K562 (cell line): ENCODE measurements at regions not wholly inside any gene's neighbourhood (a gene's known extent, or its start where the extent isn't known, plus 50 kb on each side); places are given as distances from the start of the nearest gene placed in this dataset.

ENCODE experiments used
- CXXC5 ChIP-seq: fragments of 250-450 bp; sonication (Bioruptor Pico); IDR thresholded peaks from 2 replicates; pipeline ENCODE4 v1.8.0; 2022; ENCODE audit warnings: inconsistent platforms, mild to moderate bottlenecking, moderate library complexity
- HCFC1 ChIP-seq: IDR thresholded peaks from 2 replicates; pipeline ENCODE4 v1.6.1; 2012; ENCODE audit warnings: low read depth, low read length, improper control_type of control experiment
- HDAC2 ChIP-seq: fragments of 450-650 bp; IDR thresholded peaks from 2 replicates; pipeline ENCODE4 v1.6.1; 2016; ENCODE audit warnings: mild to moderate bottlenecking
- HMGN3 ChIP-seq: IDR thresholded peaks from 2 replicates; pipeline ENCODE4 v1.6.1; 2011; ENCODE audit warnings: borderline replicate concordance, low read depth, mild to moderate bottlenecking, mixed read lengths, low read length; ENCODE audit not compliant: insufficient read length; ENCODE audit errors: extremely low read depth
- NCOR1 ChIP-seq: fragments of 450-650 bp; IDR thresholded peaks from 2 replicates; pipeline ENCODE4 v1.6.1; 2016; ENCODE audit warnings: mild to moderate bottlenecking, moderate library complexity
- TEAD4 ChIP-seq, 2 experiments: sonication (generic) in 1 of 2; formaldehyde crosslinking in 1 of 2; IDR thresholded peaks; 2 replicates each; pipeline versions ENCODE4 v1.6.1 to v1.8.0; 2012 to 2022; ENCODE audit warnings: borderline replicate concordance in 1 of 2, inconsistent platforms in 1 of 2, low read length in 1 of 2, mild to moderate bottlenecking in 1 of 2, missing genetic modification reagents in 1 of 2
- ZFX ChIP-seq: sonication (generic); formaldehyde crosslinking; IDR thresholded peaks from 2 replicates; pipeline ENCODE4 v1.8.0; 2022; ENCODE audit warnings: mild to moderate bottlenecking, missing genetic modification reagents, moderate library complexity
- ZNF121 ChIP-seq: sonication (generic); formaldehyde crosslinking; conservative IDR thresholded peaks from 2 replicates; pipeline ENCODE4 v1.8.0; 2022; ENCODE audit warnings: missing genetic modification reagents
- ZNF146 ChIP-seq: IDR thresholded peaks from one replicate; pipeline ENCODE4 v1.6.1; 2018; ENCODE audit warnings: missing compliant biosample characterization; ENCODE audit not compliant: unreplicated experiment
- ZNF224 ChIP-seq: sonication (generic); formaldehyde crosslinking; IDR thresholded peaks from 2 replicates; pipeline ENCODE4 v1.8.0; 2022; ENCODE audit warnings: mild to moderate bottlenecking, missing genetic modification reagents
- TF ChIP-seq, protein P1 (sequence below): sonication (generic); formaldehyde crosslinking; IDR thresholded peaks from 2 replicates; pipeline ENCODE4 v1.8.0; 2023; ENCODE audit warnings: mild to moderate bottlenecking, missing genetic modification reagents
- TF ChIP-seq, protein P2 (sequence below): fragments of 450-650 bp; IDR thresholded peaks from one replicate; pipeline ENCODE4 v1.6.1; 2018; ENCODE audit warnings: mild to moderate bottlenecking, moderate library complexity; ENCODE audit not compliant: partially characterized antibody
- TF ChIP-seq, protein P3 (sequence below): fragments of 150-350 bp; IDR thresholded peaks from 2 replicates; pipeline ENCODE4 v1.6.1; 2014; ENCODE audit warnings: low read depth, mild to moderate bottlenecking, low read length, borderline replicate concordance
- TF ChIP-seq, protein P4 (sequence below): sonication (generic); formaldehyde crosslinking; IDR thresholded peaks from 2 replicates; pipeline ENCODE4 v1.9.0; 2022; ENCODE audit warnings: mild to moderate bottlenecking, missing genetic modification reagents
- TF ChIP-seq, protein P5 (sequence below): fragments of 250-450 bp; sonication (Bioruptor Pico); IDR thresholded peaks from 2 replicates; pipeline ENCODE4 v1.5.0; 2020; ENCODE audit warnings: mild to moderate bottlenecking
- TF ChIP-seq, protein P6 (sequence below): fragments of 450-650 bp; IDR thresholded peaks from 2 replicates; pipeline ENCODE4 v1.6.1; 2016; ENCODE audit warnings: borderline replicate concordance

DNA sequence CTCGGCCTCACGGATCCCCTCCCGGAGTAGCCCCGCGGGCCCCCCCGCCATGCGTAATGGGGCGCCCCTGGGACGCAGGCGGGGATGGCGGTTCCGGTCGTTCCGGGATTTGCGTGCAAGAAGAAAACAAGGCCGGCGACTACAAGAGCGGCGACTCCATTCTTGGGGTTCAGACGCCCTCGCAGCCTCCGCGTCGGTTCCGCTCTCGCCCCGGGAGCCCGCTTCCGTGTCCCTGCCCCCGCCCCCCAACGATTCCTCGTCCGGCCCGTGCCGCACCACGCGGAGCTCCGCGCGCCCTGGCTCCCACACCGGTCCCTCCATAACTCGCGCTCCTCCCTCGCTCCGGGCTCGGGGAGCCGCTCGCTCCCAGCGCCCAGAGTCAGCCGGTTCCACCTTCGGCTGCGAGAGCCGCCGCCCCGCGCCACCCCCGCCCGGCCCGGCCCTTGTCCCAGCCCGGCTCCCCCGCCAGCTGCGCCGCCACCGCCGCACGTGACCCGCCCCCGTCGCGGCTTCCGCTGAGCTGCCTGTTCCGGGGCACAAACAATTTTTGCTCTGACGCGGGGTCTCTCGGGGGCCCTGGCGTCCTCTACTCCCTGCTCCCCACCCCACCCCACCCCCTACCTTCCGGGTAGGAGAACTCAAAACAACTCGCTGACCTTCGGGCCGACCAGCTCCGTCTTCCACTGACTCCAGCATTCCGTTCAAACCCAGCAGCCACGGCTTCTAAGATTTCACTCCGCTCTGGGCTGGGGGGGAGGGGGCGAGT lies 78.8 kb upstream of the BCOR start (continued):
- TF ChIP-seq, protein P1, sequence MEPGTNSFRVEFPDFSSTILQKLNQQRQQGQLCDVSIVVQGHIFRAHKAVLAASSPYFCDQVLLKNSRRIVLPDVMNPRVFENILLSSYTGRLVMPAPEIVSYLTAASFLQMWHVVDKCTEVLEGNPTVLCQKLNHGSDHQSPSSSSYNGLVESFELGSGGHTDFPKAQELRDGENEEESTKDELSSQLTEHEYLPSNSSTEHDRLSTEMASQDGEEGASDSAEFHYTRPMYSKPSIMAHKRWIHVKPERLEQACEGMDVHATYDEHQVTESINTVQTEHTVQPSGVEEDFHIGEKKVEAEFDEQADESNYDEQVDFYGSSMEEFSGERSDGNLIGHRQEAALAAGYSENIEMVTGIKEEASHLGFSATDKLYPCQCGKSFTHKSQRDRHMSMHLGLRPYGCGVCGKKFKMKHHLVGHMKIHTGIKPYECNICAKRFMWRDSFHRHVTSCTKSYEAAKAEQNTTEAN (CRISPR knock-in tag): no peak
- TF ChIP-seq ZNF121: no peak
- TF ChIP-seq, protein P2, sequence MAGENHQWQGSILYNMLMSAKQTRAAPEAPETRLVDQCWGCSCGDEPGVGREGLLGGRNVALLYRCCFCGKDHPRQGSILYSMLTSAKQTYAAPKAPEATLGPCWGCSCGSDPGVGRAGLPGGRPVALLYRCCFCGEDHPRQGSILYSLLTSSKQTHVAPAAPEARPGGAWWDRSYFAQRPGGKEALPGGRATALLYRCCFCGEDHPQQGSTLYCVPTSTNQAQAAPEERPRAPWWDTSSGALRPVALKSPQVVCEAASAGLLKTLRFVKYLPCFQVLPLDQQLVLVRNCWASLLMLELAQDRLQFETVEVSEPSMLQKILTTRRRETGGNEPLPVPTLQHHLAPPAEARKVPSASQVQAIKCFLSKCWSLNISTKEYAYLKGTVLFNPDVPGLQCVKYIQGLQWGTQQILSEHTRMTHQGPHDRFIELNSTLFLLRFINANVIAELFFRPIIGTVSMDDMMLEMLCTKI: no peak
- peak; percentile 71; the same call in 1 of the 2 replicates for TF ChIP-seq CXXC5 (CRISPR knock-in tag)
- TF ChIP-seq TEAD4 (IDR thresholded peaks at IDR 0.05; ENCODE audit: low read length): no peak
- TF ChIP-seq TEAD4 (CRISPR knock-in tag; IDR thresholded peaks at IDR 0.05; ENCODE audit: borderline replicate concordance): no peak
- TF ChIP-seq NCOR1: no peak
- TF ChIP-seq HMGN3: no peak
- no peak for TF ChIP-seq HDAC2
- TF ChIP-seq, protein P3, sequence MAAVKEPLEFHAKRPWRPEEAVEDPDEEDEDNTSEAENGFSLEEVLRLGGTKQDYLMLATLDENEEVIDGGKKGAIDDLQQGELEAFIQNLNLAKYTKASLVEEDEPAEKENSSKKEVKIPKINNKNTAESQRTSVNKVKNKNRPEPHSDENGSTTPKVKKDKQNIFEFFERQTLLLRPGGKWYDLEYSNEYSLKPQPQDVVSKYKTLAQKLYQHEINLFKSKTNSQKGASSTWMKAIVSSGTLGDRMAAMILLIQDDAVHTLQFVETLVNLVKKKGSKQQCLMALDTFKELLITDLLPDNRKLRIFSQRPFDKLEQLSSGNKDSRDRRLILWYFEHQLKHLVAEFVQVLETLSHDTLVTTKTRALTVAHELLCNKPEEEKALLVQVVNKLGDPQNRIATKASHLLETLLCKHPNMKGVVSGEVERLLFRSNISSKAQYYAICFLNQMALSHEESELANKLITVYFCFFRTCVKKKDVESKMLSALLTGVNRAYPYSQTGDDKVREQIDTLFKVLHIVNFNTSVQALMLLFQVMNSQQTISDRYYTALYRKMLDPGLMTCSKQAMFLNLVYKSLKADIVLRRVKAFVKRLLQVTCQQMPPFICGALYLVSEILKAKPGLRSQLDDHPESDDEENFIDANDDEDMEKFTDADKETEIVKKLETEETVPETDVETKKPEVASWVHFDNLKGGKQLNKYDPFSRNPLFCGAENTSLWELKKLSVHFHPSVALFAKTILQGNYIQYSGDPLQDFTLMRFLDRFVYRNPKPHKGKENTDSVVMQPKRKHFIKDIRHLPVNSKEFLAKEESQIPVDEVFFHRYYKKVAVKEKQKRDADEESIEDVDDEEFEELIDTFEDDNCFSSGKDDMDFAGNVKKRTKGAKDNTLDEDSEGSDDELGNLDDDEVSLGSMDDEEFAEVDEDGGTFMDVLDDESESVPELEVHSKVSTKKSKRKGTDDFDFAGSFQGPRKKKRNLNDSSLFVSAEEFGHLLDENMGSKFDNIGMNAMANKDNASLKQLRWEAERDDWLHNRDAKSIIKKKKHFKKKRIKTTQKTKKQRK: no peak
- TF ChIP-seq, protein P4, sequence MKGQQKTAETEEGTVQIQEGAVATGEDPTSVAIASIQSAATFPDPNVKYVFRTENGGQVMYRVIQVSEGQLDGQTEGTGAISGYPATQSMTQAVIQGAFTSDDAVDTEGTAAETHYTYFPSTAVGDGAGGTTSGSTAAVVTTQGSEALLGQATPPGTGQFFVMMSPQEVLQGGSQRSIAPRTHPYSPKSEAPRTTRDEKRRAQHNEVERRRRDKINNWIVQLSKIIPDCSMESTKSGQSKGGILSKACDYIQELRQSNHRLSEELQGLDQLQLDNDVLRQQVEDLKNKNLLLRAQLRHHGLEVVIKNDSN: peak; percentile 77
- TF ChIP-seq ZNF146 (CRISPR knock-in tag): no peak
- peak; percentile 56; the same call in 1 of the 2 replicates for TF ChIP-seq ZFX (CRISPR knock-in tag)
- TF ChIP-seq, protein P5, sequence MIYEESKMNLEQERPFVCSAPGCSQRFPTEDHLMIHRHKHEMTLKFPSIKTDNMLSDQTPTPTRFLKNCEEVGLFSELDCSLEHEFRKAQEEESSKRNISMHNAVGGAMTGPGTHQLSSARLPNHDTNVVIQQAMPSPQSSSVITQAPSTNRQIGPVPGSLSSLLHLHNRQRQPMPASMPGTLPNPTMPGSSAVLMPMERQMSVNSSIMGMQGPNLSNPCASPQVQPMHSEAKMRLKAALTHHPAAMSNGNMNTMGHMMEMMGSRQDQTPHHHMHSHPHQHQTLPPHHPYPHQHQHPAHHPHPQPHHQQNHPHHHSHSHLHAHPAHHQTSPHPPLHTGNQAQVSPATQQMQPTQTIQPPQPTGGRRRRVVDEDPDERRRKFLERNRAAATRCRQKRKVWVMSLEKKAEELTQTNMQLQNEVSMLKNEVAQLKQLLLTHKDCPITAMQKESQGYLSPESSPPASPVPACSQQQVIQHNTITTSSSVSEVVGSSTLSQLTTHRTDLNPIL: no peak
- no peak for TF ChIP-seq ZNF224 (CRISPR knock-in tag)
- no peak for TF ChIP-seq HCFC1
- TF ChIP-seq, protein P6, sequence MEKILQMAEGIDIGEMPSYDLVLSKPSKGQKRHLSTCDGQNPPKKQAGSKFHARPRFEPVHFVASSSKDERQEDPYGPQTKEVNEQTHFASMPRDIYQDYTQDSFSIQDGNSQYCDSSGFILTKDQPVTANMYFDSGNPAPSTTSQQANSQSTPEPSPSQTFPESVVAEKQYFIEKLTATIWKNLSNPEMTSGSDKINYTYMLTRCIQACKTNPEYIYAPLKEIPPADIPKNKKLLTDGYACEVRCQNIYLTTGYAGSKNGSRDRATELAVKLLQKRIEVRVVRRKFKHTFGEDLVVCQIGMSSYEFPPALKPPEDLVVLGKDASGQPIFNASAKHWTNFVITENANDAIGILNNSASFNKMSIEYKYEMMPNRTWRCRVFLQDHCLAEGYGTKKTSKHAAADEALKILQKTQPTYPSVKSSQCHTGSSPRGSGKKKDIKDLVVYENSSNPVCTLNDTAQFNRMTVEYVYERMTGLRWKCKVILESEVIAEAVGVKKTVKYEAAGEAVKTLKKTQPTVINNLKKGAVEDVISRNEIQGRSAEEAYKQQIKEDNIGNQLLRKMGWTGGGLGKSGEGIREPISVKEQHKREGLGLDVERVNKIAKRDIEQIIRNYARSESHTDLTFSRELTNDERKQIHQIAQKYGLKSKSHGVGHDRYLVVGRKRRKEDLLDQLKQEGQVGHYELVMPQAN: no peak
